ENCODE measurements at regions not wholly inside any gene's neighbourhood (a gene's known extent, or its start where the extent isn't known, plus 50 kb on each side); places are given as distances from the start of the nearest gene placed in this dataset.

DNA sequence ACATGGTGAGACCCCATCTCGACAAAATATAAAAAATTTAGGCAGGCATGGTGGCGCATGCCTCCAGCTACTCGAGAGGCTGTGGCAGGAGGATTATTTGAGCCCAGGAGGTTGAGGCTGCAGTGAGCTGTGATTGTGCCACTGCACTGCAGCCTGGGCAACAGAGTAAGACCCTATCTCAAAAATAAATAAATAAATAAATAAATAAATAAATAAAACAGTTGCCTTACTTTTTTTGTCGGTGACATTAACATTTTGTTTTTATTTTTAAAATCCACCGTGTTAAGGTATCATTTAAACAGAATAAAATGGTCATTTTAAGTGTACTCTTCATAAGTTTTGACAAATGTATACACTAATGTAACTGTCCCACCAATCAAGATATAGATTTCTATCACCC, 57.0 kb downstream of the RASL11A start:
- FAIRE-seq = no peak
- CTCF ChIA-PET = interaction anchor here (1.4 kb wide), 1 partner anchor 342 kb away, joined by 7 read pairs; no protein-coding TSS in a partner anchor
- H3K27me3 ChIP-seq (replicated peaks in 1 of 2; ENCODE audit: control insufficient read depth in 2 of 2, insufficient read depth in 2 of 2, low read length in 1 of 2) = no peaks in the 10 kb centered on the region; a peak in 2 of 4 replicates

More for the DNA sequence above, 57.0 kb downstream of the RASL11A start:
- Histone ChIP-seq H3K9ac (ENCODE audit: control insufficient read depth, insufficient read depth, low read length) (no peak overlapping the region), H3K36me3 (ENCODE audit: control insufficient read depth in 2 of 2, insufficient read depth in 2 of 2, low read length in 1 of 2) (no peaks in the 10 kb centered on the region), H3K4me3 (no peak overlapping the region), H3K79me2 (ENCODE audit: control insufficient read depth, insufficient read depth, low read length) (no peaks in the 10 kb centered on the region), H2AFZ (ENCODE audit: control insufficient read depth, low read depth, low read length) (no peak overlapping the region), H3K4me2 (ENCODE audit: control insufficient read depth, insufficient read depth) (no peak overlapping the region), H3K4me1 (ENCODE audit: control insufficient read depth, insufficient read depth, low read length) (no peaks in the 10 kb centered on the region), H3K27ac (ENCODE audit: control insufficient read depth, insufficient read depth) (no peak overlapping the region), H3K9me3 (replicated peaks; ENCODE audit: control insufficient read depth, insufficient read depth, low read length) (no peaks in the 10 kb centered on the region), H4K20me1 (ENCODE audit: control insufficient read depth, insufficient read depth) (no peaks in the 10 kb centered on the region)
- WGBS (ENCODE audit: insufficient coverage, insufficient replicate concordance, low lambda C conversion rate, missing lambda C conversion rate) = 73% methylated on average over 5 of the region's 5 CpGs
- no peak for ATAC-seq
- ChIA-PET POLR2A (no interaction called here), SMC1A (ENCODE audit: uncharacterized antibody, unreplicated experiment) (interaction anchor here (0.6 kb wide), 1 partner anchor 45 kb away, joined by 3 read pairs; no protein-coding TSS in a partner anchor), RAD21 (ENCODE audit: unreplicated experiment) (no interaction called here)
- TF ChIP-seq BMI1 (IDR thresholded peaks at IDR 0.05; ENCODE audit: borderline replicate concordance) (no peak), CEBPB (IDR thresholded peaks at IDR 0.05; ENCODE audit: borderline replicate concordance in 1 of 2, low read depth in 2 of 2, low read length in 2 of 2) (no peak), TAF1 (IDR thresholded peaks at IDR 0.05; ENCODE audit: borderline replicate concordance, low read depth, low read length) (no peak), HCFC1 (IDR thresholded peaks at IDR 0.05; ENCODE audit: low read length) (no peak), BACH1 (IDR thresholded peaks at IDR 0.05; ENCODE audit: borderline replicate concordance) (no peak), SIN3A (IDR thresholded peaks at IDR 0.05; ENCODE audit: low read depth, low read length) (no peak), KAT2A (conservative IDR thresholded peaks at IDR 0.05; ENCODE audit: control insufficient read depth, low read depth, low read length) (no peak), SREBF2 (IDR thresholded peaks at IDR 0.05; ENCODE audit: low read length) (no peak), SMAD1 (IDR thresholded peaks at IDR 0.05; ENCODE audit: low read depth, partially characterized antibody) (no peak), SPI1 (IDR thresholded peaks at IDR 0.05; ENCODE audit: borderline replicate concordance, insufficient read depth, low read depth, low read length) (no peak), CBFB (IDR thresholded peaks at IDR 0.05; ENCODE audit: low read depth) (no peak), MXI1 (IDR thresholded peaks at IDR 0.05; ENCODE audit: low read depth, low read length) (no peak), USF1 (IDR thresholded peaks at IDR 0.05; ENCODE audit: borderline replicate concordance, extremely low read length, insufficient read depth, low read depth, low read length) (no peak), MYB (IDR thresholded peaks at IDR 0.05; ENCODE audit: borderline replicate concordance, low read depth, low read length) (no peak), YBX1 (IDR thresholded peaks at IDR 0.05) (no peak), SRF (IDR thresholded peaks at IDR 0.05; ENCODE audit: low read depth in 2 of 2, low read length in 2 of 2) (no peak), JUNB (IDR thresholded peaks at IDR 0.05) (no peak)
- TF ChIP-seq, protein P1, sequence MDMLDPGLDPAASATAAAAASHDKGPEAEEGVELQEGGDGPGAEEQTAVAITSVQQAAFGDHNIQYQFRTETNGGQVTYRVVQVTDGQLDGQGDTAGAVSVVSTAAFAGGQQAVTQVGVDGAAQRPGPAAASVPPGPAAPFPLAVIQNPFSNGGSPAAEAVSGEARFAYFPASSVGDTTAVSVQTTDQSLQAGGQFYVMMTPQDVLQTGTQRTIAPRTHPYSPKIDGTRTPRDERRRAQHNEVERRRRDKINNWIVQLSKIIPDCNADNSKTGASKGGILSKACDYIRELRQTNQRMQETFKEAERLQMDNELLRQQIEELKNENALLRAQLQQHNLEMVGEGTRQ (IDR thresholded peaks at IDR 0.05; ENCODE audit: borderline replicate concordance, low read depth, low read length) = no peak
- TF ChIP-seq, protein P2, sequence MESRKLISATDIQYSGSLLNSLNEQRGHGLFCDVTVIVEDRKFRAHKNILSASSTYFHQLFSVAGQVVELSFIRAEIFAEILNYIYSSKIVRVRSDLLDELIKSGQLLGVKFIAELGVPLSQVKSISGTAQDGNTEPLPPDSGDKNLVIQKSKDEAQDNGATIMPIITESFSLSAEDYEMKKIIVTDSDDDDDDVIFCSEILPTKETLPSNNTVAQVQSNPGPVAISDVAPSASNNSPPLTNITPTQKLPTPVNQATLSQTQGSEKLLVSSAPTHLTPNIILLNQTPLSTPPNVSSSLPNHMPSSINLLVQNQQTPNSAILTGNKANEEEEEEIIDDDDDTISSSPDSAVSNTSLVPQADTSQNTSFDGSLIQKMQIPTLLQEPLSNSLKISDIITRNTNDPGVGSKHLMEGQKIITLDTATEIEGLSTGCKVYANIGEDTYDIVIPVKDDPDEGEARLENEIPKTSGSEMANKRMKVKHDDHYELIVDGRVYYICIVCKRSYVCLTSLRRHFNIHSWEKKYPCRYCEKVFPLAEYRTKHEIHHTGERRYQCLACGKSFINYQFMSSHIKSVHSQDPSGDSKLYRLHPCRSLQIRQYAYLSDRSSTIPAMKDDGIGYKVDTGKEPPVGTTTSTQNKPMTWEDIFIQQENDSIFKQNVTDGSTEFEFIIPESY (IDR thresholded peaks at IDR 0.05) = no peak
- TF ChIP-seq, protein P3, sequence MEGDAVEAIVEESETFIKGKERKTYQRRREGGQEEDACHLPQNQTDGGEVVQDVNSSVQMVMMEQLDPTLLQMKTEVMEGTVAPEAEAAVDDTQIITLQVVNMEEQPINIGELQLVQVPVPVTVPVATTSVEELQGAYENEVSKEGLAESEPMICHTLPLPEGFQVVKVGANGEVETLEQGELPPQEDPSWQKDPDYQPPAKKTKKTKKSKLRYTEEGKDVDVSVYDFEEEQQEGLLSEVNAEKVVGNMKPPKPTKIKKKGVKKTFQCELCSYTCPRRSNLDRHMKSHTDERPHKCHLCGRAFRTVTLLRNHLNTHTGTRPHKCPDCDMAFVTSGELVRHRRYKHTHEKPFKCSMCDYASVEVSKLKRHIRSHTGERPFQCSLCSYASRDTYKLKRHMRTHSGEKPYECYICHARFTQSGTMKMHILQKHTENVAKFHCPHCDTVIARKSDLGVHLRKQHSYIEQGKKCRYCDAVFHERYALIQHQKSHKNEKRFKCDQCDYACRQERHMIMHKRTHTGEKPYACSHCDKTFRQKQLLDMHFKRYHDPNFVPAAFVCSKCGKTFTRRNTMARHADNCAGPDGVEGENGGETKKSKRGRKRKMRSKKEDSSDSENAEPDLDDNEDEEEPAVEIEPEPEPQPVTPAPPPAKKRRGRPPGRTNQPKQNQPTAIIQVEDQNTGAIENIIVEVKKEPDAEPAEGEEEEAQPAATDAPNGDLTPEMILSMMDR (IDR thresholded peaks at IDR 0.05 in 2 of 3, conservative IDR thresholded peaks at IDR 0.05 in 1 of 3; ENCODE audit: control insufficient read depth in 2 of 3, extremely low read depth in 1 of 3, insufficient read depth in 1 of 3, low read depth in 3 of 3, low read length in 3 of 3) = no peak
- intact Hi-C loops (cut with micrococcal nuclease; ENCODE audit: unreplicated experiment) (no loop called here), in situ Hi-C loops (cut with MboI) (no loop called here)
- BruUV-seq (replicated peaks) = no TSS peak
- no peak for DNase-seq (ENCODE audit: low read depth, low spot score)
